Endothelial cell (in vitro differentiated cells): ENCODE measurements at regions not wholly inside any gene's neighbourhood (a gene's known extent, or its start where the extent isn't known, plus 50 kb on each side); places are given as distances from the start of the nearest gene placed in this dataset.

Experiments
- DNase-seq: peaks from one replicate; pipeline ENCODE4 v3.0.0; 2021; ENCODE audit warnings: low spot score
- H3K27ac Mint-ChIP-seq: one replicate; pipeline ENCODE4 v1.8.0; 2021; ENCODE audit warnings: mixed read lengths, inconsistent platforms; ENCODE audit not compliant: unreplicated experiment
- H3K27me3 Mint-ChIP-seq: one replicate; pipeline ENCODE4 v1.8.0; 2021; ENCODE audit warnings: mild to moderate bottlenecking, moderate library complexity, mixed read lengths, inconsistent platforms; ENCODE audit not compliant: unreplicated experiment
- H3K36me3 Mint-ChIP-seq: one replicate; pipeline ENCODE4 v1.8.0; 2021; ENCODE audit warnings: mild to moderate bottlenecking, low read depth, mixed read lengths, inconsistent platforms; ENCODE audit not compliant: unreplicated experiment
- H3K4me1 Mint-ChIP-seq: one replicate; pipeline ENCODE4 v1.8.0; 2021; ENCODE audit warnings: mild to moderate bottlenecking, mixed read lengths, inconsistent platforms; ENCODE audit not compliant: unreplicated experiment
- H3K4me3 Mint-ChIP-seq: one replicate; pipeline ENCODE4 v1.8.0; 2021; ENCODE audit warnings: mild to moderate bottlenecking, mixed read lengths, inconsistent platforms; ENCODE audit not compliant: unreplicated experiment
- H3K9me3 Mint-ChIP-seq: one replicate; pipeline ENCODE4 v1.8.0; 2021; ENCODE audit warnings: mixed read lengths, inconsistent platforms; ENCODE audit not compliant: unreplicated experiment
- CTCF ChIP-seq: fragments of 200-600 bp; sonication (generic); IDR thresholded peaks from one replicate; pipeline ENCODE4 v1.5.0; 2021; ENCODE audit warnings: antibody characterized with exemption; ENCODE audit not compliant: unreplicated experiment

GRCh38 chr4:95985051-95985450, 145.2 kb downstream of the PDHA2 start:
- Mint-ChIP-seq H3K27ac (no peak overlapping the region), H3K4me1 (no peaks in the 10 kb centered on the region), H3K27me3 (no peaks in the 10 kb centered on the region), H3K4me3 (no peak overlapping the region), H3K9me3 (no peaks in the 10 kb centered on the region), H3K36me3 (no peaks in the 10 kb centered on the region)
- no peak for DNase-seq
- TF ChIP-seq CTCF: no peak

DNA sequence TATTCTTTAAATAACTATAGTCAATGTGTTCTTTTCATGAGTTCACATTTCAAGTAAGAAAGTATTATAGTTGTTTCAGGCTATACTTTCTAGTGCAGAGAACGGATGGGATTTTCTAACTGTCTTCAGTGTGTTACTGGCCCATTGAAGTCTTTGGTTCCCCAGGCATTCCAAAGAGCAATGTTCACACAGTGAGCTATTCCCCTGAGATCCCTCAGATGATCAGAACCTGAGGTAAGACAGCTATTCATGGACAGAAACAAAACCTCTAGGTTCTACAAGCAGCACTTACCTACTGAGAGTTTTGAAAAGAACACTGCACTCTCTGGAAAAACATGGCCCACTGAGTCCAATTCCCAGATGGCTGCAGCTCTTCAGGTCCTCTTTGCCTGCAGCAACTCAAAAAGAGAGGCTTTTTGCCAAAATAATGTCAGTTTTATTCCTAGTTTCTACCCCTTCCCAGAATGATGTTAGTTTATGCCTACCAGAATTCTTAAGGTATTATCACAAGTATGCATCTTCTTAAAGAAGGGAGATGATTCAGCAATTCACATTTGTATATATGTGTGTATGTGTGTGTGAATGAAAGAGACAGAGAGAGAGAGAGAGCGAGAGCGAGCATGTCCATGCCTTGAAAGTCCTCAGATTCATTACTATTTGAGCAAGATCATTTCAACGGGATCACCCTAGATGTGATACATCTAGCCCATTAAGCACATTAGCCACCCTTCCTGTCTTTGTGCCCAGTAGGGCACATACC, 146.1 kb downstream of the PDHA2 start:
- no peak for TF ChIP-seq CTCF
- Mint-ChIP-seq H3K9me3 (no peaks in the 10 kb centered on the region), H3K27ac (no peak overlapping the region), H3K27me3 (no peaks in the 10 kb centered on the region), H3K4me1 (no peaks in the 10 kb centered on the region), H3K4me3 (no peak overlapping the region), H3K36me3 (no peaks in the 10 kb centered on the region)
- no peak for DNase-seq

- no peak overlapping the region for H3K27ac Mint-ChIP-seq
- no peaks in the 10 kb centered on the region for H3K27me3 Mint-ChIP-seq
- H3K36me3 Mint-ChIP-seq: no peaks in the 10 kb centered on the region
- TF ChIP-seq CTCF: no peak
- no peaks in the 10 kb centered on the region for H3K9me3 Mint-ChIP-seq
- DNase-seq: no peak
- no peaks in the 10 kb centered on the region for H3K4me1 Mint-ChIP-seq
- H3K4me3 Mint-ChIP-seq: no peak overlapping the region
Measured at GRCh38 chr4:95987851-95988250, 148.0 kb downstream of the PDHA2 start.

GRCh38 chr4:95998311-95998710, 158.4 kb downstream of the PDHA2 start:
- no peaks in the 10 kb centered on the region for H3K4me1 Mint-ChIP-seq
- H3K9me3 Mint-ChIP-seq: no peaks in the 10 kb centered on the region
- H3K27ac Mint-ChIP-seq: no peak overlapping the region
- DNase-seq: no peak
- no peaks in the 10 kb centered on the region for H3K36me3 Mint-ChIP-seq
- H3K4me3 Mint-ChIP-seq: no peak overlapping the region
- H3K27me3 Mint-ChIP-seq: no peaks in the 10 kb centered on the region
- no peak for TF ChIP-seq CTCF

GRCh38 chr4:96003951-96004740, 164.3 kb downstream of the PDHA2 start:
- peaks cover under 1% of the 10 kb centered on the region for H3K9me3 Mint-ChIP-seq
- no peaks in the 10 kb centered on the region for H3K36me3 Mint-ChIP-seq
- no peak overlapping the region for H3K27ac Mint-ChIP-seq
- no peak for DNase-seq
- no peaks in the 10 kb centered on the region for H3K27me3 Mint-ChIP-seq
- no peak overlapping the region for H3K4me3 Mint-ChIP-seq
- TF ChIP-seq CTCF: no peak
- H3K4me1 Mint-ChIP-seq: no peaks in the 10 kb centered on the region
